Renal pelvis (tissue), 1 donor: ENCODE measurements at regions not wholly inside any gene's neighbourhood (a gene's known extent, or its start where the extent isn't known, plus 50 kb on each side); places are given as distances from the start of the nearest gene placed in this dataset.

Experiments used
- DNase-seq: peaks from one replicate; pipeline ENCODE4 v3.0.0-alpha.2; 2013

- DNase-seq = no peak
These were observed 142.0 kb upstream of the ATP1B1 start for GRCh38 chr1:168964478-168964877.

GRCh38 chr1:168966217-168966616 lies 140.3 kb upstream of the ATP1B1 start:
- no peak for DNase-seq

GRCh38 chr1:168966636-168967035 lies 139.9 kb upstream of the ATP1B1 start:
- no peak for DNase-seq

GRCh38 chr1:168970926-168971659 lies 135.4 kb upstream of the ATP1B1 start:
- DNase-seq = no peak

GRCh38 chr1:168972225-168972624 lies 134.3 kb upstream of the ATP1B1 start:
- no peak for DNase-seq

GRCh38 chr1:168972887-168973286 lies 133.6 kb upstream of the ATP1B1 start:
- no peak for DNase-seq

- no peak for DNase-seq
These were observed 132.4 kb upstream of the ATP1B1 start for GRCh38 chr1:168974117-168974516.

GRCh38 chr1:168974611-168975010 lies 131.9 kb upstream of the ATP1B1 start:
- DNase-seq = no peak

GRCh38 chr1:168976267-168976666 lies 130.2 kb upstream of the ATP1B1 start:
- DNase-seq = no peak

- no peak for DNase-seq
These were observed 128.9 kb upstream of the ATP1B1 start for GRCh38 chr1:168977618-168978017.

GRCh38 chr1:168979276-168979675 lies 127.2 kb upstream of the ATP1B1 start:
- no peak for DNase-seq

- no peak for DNase-seq
These were observed 126.3 kb upstream of the ATP1B1 start for GRCh38 chr1:168980180-168980579.

- no peak for DNase-seq
These were observed 125.8 kb upstream of the ATP1B1 start for GRCh38 chr1:168980656-168981055.

- no peak for DNase-seq
These were observed 123.7 kb upstream of the ATP1B1 start for GRCh38 chr1:168982778-168983177.

GRCh38 chr1:168987330-168987729 lies 119.2 kb upstream of the ATP1B1 start:
- no peak for DNase-seq

GRCh38 chr1:168987923-168988322 lies 118.6 kb upstream of the ATP1B1 start:
- no peak for DNase-seq

- no peak for DNase-seq
These were observed 116.5 kb upstream of the ATP1B1 start for GRCh38 chr1:168989985-168990384.

GRCh38 chr1:168991667-168992475 lies 114.6 kb upstream of the ATP1B1 start:
- no peak for DNase-seq

GRCh38 chr1:169001353-169001752 lies 105.1 kb upstream of the ATP1B1 start:
- DNase-seq = no peak

GRCh38 chr1:169003864-169004516 lies 102.5 kb upstream of the ATP1B1 start:
- DNase-seq = no peak

- no peak for DNase-seq
These were observed 100.7 kb upstream of the ATP1B1 start for GRCh38 chr1:169005776-169006175.

- no peak for DNase-seq
These were observed 96.8 kb upstream of the ATP1B1 start for GRCh38 chr1:169009666-169010065.

- no peak for DNase-seq
These were observed 94.1 kb upstream of the ATP1B1 start for GRCh38 chr1:169012416-169012815.
